Omental fat pad (tissue), 3 donors: ENCODE measurements at regions not wholly inside any gene's neighbourhood (a gene's known extent, or its start where the extent isn't known, plus 50 kb on each side); places are given as distances from the start of the nearest gene placed in this dataset.

Source experiments
- ATAC-seq: fragments of 150-250 bp; one replicate; pipeline ENCODE4 v1.9.1; 2016; ENCODE audit warnings: mild to moderate bottlenecking, moderate library complexity; ENCODE audit not compliant: low FRiP score
- DNase-seq: peaks from one replicate; pipeline ENCODE4 v3.0.0-alpha.2; 2019; ENCODE audit warnings: low spot score
- TF ChIP-seq, protein P1 (sequence below), 3 donors: fragments of 450-650 bp; IDR thresholded peaks; one replicate each; pipeline ENCODE4 v1.5.1; 2016 to 2017; ENCODE audit warnings: antibody characterized with exemption in 3 of 3, mild to moderate bottlenecking in 3 of 3, moderate library complexity in 2 of 3

DNA sequence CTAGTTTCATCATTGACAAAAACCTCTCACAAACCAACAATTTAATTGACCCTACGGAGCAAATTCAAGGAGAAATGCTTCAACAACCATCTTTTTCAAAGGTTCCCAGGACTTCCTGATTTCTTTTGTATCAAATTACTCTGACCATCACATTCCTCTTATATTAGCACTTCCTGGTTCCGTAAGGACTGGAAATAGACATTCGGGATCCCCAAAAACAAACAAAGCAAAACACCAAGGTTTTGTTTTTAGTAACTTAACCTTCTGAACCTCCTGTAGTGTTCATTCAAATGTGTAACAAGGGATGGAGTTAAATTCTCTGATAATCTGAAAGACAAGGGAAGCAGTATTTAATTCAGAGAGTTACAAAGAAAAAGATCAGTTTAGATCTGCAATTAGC, 387.6 kb upstream of the NRP1 start:
- DNase-seq (no peak), ATAC-seq (no peak)
- TF ChIP-seq, protein P1, sequence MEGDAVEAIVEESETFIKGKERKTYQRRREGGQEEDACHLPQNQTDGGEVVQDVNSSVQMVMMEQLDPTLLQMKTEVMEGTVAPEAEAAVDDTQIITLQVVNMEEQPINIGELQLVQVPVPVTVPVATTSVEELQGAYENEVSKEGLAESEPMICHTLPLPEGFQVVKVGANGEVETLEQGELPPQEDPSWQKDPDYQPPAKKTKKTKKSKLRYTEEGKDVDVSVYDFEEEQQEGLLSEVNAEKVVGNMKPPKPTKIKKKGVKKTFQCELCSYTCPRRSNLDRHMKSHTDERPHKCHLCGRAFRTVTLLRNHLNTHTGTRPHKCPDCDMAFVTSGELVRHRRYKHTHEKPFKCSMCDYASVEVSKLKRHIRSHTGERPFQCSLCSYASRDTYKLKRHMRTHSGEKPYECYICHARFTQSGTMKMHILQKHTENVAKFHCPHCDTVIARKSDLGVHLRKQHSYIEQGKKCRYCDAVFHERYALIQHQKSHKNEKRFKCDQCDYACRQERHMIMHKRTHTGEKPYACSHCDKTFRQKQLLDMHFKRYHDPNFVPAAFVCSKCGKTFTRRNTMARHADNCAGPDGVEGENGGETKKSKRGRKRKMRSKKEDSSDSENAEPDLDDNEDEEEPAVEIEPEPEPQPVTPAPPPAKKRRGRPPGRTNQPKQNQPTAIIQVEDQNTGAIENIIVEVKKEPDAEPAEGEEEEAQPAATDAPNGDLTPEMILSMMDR (IDR thresholded peaks at IDR 0.05) = no peak

- DNase-seq (no peak), ATAC-seq (no peak)
- TF ChIP-seq, protein P1 (IDR thresholded peaks at IDR 0.05) = no peak
These were observed 387.0 kb upstream of the NRP1 start for GRCh38 chr10:33721509-33721908.

GRCh38 chr10:33720161-33720560, 385.7 kb upstream of the NRP1 start:
- ATAC-seq = no peak
- no peak for DNase-seq
- TF ChIP-seq, protein P1 (IDR thresholded peaks at IDR 0.05) = no peak

DNA sequence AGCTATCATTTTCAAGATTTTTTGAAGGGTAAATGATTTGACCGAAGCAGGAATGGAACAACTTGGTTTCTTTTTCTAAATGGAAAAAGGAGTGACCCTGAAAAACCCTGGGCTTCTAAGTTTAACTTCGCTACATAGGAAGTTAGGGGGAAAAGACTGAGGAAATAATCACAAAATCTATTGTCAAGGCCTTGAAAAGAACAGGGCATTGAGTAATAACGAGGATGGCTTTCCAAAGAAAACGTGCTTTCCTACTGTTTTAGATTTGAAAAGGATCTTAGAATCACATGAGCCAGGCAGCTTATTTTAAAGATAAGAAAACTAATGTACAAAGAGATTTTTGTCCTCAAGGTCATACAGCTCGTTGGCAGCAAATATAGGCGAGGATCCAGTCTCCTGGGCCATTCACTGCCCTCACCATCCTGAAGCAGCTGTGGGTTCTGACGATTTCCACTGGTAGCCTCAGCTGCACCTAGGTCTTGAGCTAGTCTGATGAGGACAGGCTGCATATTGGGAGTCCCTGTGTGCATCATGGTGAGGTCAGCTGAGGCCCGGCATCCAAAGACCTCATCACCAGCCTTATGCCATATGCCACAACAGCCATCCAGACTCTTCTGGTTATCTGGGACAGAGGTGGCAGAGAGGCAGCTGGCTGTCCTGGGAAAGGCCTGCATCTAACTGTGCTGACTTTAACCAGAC, 384.7 kb upstream of the NRP1 start:
- TF ChIP-seq, protein P1 (IDR thresholded peaks at IDR 0.05) = no peak
- DNase-seq (no peak), ATAC-seq (no peak)

- DNase-seq (no peak), ATAC-seq (no peak)
- TF ChIP-seq, protein P1 (IDR thresholded peaks at IDR 0.05) = no peak
These were observed 382.2 kb upstream of the NRP1 start for GRCh38 chr10:33716501-33717267.

DNA sequence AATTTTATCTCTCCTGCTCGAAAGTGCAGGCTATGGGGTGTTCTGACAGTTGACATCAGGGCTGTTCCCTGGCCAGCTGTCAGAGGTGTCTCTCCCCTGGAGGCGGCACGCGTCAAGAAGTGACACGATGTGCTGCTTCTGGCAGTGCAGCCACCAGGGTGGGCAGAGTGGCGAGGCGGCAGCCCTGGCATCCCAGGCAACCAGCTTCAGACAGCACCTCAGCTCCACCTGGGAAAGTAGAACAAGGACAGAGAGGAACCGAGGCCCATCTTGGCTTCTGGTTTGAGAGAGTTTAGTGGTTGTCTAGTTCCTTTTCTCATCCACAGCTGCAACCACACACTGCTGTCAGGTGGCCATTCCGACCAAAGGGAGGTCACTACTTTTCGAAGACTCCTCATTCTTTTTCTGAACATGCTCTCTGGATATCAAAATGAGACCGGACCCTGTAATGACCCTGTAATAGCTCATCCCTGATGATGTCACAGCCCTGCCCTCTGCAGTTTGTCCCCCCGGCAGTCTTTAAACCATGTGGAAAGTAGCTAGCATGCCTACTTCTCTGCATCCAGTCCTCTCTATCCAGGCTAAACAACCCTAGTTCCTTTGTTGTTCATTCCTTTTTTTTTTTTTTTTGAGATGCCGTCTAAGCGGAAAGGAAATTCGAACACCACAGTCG, 381.0 kb upstream of the NRP1 start:
- TF ChIP-seq, protein P1 (IDR thresholded peaks at IDR 0.05) = no peak
- DNase-seq (no peak), ATAC-seq (no peak)
